SK-MEL-5 (cell line): ENCODE measurements at regions not wholly inside any gene's neighbourhood (a gene's known extent, or its start where the extent isn't known, plus 50 kb on each side); places are given as distances from the start of the nearest gene placed in this dataset.
A peak's percentile ranks its signal among the peaks of the same experiment; 100 is the strongest.
"Not testable (repeated sequence)": the region's sequence is repeated elsewhere in the genome, so short reads cannot be mapped to it uniquely, and the experiment has no call there.

ENCODE experiments used
- DNase-seq: peaks from one replicate; pipeline ENCODE4 v3.0.0-alpha.2; 2016; ENCODE audit warnings: low read depth, low spot score
- in situ Hi-C: cut with HindIII; loops from 2 replicates; pipeline ENCODE4 v1.10.0; 2016; ENCODE audit warnings: low sequenced_read_pairs, high pct_unique_total_duplicates, low pct_unique_long_range_greater_than_20kb

DNA sequence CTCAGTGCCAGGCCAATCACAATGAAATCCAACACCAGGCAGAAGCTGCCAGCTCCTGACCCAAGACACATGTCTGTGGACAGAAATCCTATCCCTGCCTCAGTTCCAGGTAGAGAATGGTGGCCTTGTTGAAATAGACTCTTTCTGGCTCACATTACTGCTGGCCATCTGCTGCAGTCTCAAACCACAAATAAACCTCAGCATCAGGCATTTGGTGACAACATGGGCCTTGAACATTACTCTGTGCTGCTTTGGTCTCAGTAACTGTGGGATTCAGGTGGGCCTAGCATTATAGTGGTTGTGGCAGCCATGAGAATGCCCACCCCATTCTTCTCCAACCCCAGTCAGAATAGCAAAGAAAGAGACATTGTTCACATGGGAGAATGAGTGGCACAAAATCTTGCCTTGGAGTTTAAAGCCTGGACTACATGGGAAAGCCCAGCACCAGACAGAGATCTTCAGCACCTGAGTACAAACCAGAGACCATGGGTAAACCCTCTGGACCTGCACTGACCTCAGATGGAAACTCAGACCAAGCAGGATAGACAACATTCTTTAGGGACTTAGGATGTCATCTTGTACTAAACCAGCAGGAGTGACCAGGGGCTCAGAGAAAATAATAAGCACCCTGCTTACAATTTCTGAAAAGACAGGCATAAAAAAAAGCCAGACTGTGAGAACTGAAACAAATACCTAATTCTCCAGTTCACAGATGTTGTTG, 50.4 kb upstream of the TRAM1L1 start:
- no peak for DNase-seq
- in situ Hi-C loops: no loop called here

DNA sequence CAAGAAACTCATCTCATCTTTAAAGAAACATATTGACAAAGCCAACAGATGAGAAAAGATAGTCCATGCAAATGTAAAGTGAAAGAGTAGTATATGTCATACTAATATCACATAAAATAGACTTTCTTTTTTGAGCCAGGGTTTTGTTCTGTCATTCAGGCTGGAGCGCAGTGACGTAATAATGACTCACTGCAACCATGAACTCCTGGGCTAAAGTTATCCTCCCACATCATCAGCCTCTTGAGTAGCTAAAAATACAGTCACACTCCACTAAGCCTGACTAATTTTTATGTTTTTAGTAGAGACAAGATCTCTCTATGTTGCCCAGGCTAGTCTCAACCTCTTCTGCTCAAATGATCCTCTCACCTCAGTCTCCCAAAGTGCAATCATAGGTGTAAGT, 51.8 kb upstream of the TRAM1L1 start:
- in situ Hi-C loops: no loop called here
- DNase-seq: peak; percentile 31

DNA sequence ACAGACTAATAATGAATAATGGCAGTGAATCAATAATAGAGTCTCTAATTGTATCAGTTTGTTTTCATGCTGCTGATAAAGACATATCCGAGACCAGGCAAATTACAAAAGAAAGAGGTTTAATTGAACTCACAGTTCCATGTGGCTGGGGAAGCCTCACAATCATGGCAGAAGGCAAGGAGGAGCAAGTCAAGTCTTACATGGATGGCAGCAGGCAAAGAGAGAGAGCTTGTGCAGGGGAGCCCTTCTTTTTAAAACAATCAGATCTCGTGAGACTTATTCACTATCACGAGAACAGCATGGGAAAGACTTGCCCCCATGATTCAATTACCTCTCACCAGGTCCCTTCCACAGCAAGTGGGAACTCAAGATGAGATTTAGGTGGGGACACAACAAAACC, 53.4 kb upstream of the TRAM1L1 start:
- DNase-seq, in situ Hi-C loops: not testable (repeated sequence)

GRCh38 chr4:117154251-117154650, 68.9 kb upstream of the TRAM1L1 start:
- in situ Hi-C loops: no loop called here
- no peak for DNase-seq

- no peak for DNase-seq
- in situ Hi-C loops: no loop called here
Observed at GRCh38 chr4:117156806-117157205, 71.4 kb upstream of the TRAM1L1 start.

DNA sequence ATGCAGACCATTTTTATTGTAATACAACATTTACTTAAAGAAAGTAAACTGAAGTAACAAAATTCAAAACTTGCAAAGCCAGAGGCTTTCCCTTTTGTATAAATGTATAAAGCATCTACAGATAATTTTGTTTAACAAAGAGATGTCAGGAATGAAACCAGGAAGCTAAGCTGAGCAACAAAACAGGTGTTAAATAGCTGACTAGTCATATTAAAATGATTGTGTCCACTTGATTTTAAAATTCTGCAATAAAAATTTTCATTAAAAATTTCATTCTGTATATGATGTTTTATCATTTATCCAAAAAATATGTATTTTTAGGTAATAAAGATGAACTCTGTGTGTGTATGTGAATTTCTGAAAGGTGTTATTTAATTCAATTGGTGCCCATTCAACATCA, 72.0 kb upstream of the TRAM1L1 start:
- in situ Hi-C loops: no loop called here
- no peak for DNase-seq

GRCh38 chr4:117162976-117163375, 77.6 kb upstream of the TRAM1L1 start:
- no peak for DNase-seq
- in situ Hi-C loops: no loop called here

DNA sequence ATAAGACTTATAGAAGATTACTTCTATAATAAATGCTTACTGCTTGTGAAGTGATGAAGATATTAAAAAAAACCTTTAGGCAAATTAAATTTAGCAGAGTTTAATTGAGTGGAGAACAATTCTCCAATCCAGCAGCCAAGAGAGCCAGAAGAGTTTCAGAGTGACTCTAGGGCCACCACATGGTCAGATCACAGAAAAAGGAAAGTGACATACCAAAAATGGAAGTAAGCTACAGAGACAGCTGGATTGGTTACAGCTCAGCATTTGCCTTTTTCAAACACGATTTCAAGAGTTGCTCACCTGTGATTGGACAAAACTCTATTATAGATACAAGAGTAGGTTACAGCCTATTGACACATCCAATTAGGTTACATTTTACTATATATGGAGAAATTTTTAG, 79.0 kb upstream of the TRAM1L1 start:
- in situ Hi-C loops: no loop called here
- peak; percentile 9 for DNase-seq

DNA sequence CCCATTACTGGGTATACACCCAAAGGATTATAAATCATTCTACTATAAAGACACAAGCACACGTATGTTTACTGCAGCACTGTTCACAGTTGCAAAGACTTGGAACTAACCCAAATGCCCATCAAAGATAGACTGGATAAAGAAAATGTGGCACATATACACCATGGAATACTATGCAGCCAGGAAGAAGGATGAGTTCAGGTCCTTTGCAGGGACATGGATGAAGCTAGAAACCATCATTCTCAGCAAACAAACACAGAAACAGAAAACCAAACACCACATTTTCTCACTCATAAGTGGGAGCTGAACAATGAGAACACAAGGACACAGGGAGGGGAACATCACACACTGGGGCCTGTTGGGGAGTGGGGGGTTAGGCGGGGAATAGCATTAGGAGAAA, 90.0 kb upstream of the TRAM1L1 start:
- in situ Hi-C loops, DNase-seq: not testable (repeated sequence)

DNA sequence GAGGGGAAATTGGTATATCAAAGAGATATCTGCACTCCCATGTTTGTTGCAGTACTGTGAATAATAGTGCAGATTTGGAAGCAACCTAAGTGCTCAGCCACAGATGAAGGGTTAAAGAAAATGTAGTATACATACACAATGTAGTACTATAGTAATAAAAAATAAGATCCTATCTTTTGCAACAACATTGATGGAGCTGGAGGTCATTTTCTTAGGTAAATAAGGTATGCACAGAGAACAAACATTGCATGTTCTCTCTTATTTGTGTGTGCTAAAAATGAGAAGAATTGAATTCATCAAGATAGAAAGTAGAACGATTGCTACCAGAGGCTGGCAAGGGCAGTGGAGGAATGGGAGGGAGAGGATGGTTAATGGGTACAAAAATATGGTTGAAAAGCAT, 117.9 kb upstream of the TRAM1L1 start:
- no peak for DNase-seq
- in situ Hi-C loops: no loop called here

DNA sequence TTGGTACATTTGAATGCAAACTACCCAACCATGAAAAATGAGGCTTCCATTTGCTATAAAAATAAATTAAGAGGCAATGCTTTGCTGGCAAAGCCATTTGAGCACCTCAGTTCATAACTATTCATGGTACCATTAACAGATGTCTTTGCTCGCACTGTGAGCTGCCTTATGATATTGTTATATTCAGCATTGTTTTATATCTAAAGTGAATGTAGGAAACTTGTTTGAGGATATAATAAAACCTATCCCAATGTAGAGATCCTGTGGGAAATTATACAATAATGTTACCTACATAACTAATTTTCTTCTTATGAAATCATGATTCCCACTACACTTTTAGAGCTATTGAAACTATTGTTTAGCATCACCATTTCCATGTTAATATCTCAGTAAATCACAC, 125.2 kb upstream of the TRAM1L1 start:
- DNase-seq: no peak
- in situ Hi-C loops: no loop called here

- no peak for DNase-seq
- in situ Hi-C loops: no loop called here
Observed at GRCh38 chr4:117224256-117224655, 138.9 kb upstream of the TRAM1L1 start.

GRCh38 chr4:117225471-117225870, 140.1 kb upstream of the TRAM1L1 start:
- peak; percentile 32 for DNase-seq
- in situ Hi-C loops: no loop called here

DNA sequence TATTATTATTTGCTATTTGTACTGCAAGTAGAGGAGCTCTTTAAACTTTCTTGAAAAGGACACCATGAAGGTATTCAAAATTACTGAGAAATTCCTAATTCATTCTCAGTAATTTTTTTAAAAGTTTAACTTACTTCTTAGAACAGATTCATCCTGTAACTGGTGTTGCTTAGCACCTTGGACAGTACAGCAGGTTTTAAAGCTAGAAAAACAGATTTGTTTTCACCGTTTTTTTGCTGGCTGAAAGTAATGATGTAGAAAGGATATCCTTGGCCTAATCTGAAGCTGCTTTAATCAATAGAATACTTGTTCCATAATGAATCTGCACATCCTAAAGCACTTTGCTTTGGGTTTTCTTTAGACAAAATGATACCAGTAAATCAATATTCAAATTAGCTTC, 142.5 kb upstream of the TRAM1L1 start:
- in situ Hi-C loops: no loop called here
- no peak for DNase-seq

- DNase-seq: no peak
- in situ Hi-C loops: no loop called here
Observed at GRCh38 chr4:117239434-117239833, 154.1 kb upstream of the TRAM1L1 start.

DNA sequence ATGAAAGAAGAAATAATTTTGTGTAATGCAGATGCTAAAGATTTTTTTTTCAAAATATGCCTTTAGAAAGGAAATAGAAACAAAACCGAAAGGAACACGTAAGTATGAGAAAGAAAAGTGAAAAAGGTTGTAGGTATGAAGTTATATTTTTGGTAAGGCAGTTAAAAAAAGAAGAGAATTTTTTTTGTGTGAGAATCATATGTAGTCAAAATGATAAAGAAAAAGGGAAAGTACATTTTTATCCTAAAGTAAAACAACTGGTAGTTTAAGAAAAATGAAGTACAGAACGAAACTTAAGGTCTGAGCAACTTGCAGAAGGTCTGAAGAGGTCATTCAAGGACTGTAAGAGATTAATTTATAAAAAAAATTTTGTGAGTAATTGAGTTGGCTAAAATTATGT, 164.0 kb upstream of the TRAM1L1 start:
- DNase-seq: no peak
- in situ Hi-C loops: no loop called here

GRCh38 chr4:117264072-117264471, 178.7 kb upstream of the TRAM1L1 start:
- DNase-seq: no peak
- in situ Hi-C loops: no loop called here

GRCh38 chr4:117267317-117267716, 181.9 kb upstream of the TRAM1L1 start:
- DNase-seq: no peak
- in situ Hi-C loops: no loop called here

GRCh38 chr4:117284736-117285135, 199.4 kb upstream of the TRAM1L1 start:
- in situ Hi-C loops: no loop called here
- DNase-seq: peak; percentile 14

DNA sequence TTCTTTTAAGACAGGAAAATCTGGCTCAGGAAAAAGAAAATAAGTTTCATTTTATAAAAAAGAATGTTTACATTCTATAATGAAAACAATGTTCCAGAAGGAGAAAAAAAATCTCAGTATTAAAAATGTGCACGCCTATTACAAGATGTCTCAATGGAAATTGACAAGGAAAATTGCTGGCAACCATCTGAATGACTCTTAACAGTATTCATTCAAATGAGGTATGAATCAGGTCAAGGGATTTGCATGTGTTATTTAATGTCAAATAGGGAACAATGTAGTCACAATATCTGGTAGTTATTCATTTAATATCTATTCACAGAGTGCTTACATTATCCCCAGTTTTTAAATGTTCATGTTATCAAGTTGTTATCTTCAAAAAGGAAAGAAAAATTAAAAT, 208.4 kb upstream of the TRAM1L1 start:
- in situ Hi-C loops: no loop called here
- DNase-seq: no peak
